ENCODE measurements at regions not wholly inside any gene's neighbourhood (a gene's known extent, or its start where the extent isn't known, plus 50 kb on each side); places are given as distances from the start of the nearest gene placed in this dataset.
A peak's percentile ranks its signal among the peaks of the same experiment; 100 is the strongest.

DNA sequence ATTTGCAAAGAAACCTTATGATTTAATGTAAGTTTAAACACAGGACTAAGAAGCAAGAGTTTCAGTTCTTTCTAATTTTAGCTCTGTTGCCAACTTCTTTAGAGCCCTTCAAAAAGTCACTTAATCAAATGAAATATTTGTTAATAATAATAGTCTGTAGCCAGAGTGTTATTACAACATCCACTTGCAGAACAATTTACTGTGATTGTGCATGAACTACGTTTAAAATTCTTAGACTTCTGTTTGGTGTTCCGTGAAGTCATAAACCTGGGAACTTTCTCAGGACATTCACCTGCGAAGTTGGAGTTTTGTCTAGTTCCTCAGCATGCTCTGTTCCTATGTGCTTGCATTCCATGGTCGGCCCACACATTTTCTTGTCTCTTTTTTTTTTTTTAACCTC is 244.0 kb upstream of the AVPR1A start:
- no peak overlapping the region for H3K4me3 ChIP-seq (ENCODE audit: low read length)
- TF ChIP-seq, protein P1, sequence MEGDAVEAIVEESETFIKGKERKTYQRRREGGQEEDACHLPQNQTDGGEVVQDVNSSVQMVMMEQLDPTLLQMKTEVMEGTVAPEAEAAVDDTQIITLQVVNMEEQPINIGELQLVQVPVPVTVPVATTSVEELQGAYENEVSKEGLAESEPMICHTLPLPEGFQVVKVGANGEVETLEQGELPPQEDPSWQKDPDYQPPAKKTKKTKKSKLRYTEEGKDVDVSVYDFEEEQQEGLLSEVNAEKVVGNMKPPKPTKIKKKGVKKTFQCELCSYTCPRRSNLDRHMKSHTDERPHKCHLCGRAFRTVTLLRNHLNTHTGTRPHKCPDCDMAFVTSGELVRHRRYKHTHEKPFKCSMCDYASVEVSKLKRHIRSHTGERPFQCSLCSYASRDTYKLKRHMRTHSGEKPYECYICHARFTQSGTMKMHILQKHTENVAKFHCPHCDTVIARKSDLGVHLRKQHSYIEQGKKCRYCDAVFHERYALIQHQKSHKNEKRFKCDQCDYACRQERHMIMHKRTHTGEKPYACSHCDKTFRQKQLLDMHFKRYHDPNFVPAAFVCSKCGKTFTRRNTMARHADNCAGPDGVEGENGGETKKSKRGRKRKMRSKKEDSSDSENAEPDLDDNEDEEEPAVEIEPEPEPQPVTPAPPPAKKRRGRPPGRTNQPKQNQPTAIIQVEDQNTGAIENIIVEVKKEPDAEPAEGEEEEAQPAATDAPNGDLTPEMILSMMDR (IDR thresholded peaks at IDR 0.05; ENCODE audit: insufficient read depth, low read depth, low read length, missing control alignments) = no peak
- no peak for DNase-seq (ENCODE audit: low read depth)

DNA sequence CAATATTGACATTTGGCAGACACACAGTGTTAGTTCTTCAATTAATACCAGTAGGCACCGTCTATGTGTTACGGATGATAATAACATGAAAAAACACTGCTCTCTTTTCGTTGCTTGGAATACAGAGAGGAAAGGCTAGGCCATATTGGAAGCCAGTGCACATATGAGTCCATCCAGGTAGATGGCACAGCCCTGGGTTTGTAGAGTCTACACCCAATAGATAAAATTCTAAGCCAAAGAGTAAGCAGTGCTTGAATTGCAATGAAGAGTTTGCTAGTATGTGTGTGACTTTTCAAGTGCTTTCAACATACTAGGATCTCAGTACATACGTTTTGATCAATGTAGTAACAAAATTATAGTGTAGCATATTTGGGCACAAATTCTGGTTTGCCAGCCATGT is 243.3 kb upstream of the AVPR1A start:
- TF ChIP-seq, protein P1 (IDR thresholded peaks at IDR 0.05; ENCODE audit: insufficient read depth, low read depth, low read length, missing control alignments) = no peak
- no peak for DNase-seq (ENCODE audit: low read depth)
- H3K4me3 ChIP-seq (ENCODE audit: low read length) = no peak overlapping the region

GRCh38 chr12:63389211-63389610 is 238.2 kb upstream of the AVPR1A start:
- no peak for DNase-seq (ENCODE audit: low read depth)
- H3K4me3 ChIP-seq (ENCODE audit: low read length) = no peak overlapping the region
- TF ChIP-seq, protein P1 (IDR thresholded peaks at IDR 0.05; ENCODE audit: insufficient read depth, low read depth, low read length, missing control alignments) = no peak

- DNase-seq (ENCODE audit: low read depth) = no peak
- TF ChIP-seq, protein P1 (IDR thresholded peaks at IDR 0.05; ENCODE audit: insufficient read depth, low read depth, low read length, missing control alignments) = no peak
- no peak overlapping the region for H3K4me3 ChIP-seq (ENCODE audit: low read length)
Observed at GRCh38 chr12:63387771-63388170, 236.8 kb upstream of the AVPR1A start.

DNA sequence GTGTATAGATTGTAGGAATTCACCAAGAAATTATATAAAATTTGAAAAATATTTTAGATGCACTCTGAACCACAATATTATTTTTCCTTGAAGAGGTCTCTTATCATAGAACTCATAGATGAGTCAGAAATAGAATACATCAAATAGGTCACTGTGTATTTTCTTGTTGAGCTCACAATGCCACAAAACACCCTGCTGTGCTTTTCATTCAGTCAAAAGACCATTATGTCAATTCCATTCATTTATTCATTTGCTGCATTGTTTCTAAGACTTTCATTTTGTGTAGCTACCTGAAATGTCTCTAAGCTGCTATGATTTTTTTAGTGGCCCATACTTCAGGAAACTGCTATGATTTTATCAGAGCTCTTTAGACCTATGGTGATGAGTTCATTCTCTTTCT is 231.9 kb upstream of the AVPR1A start:
- TF ChIP-seq, protein P1 (IDR thresholded peaks at IDR 0.05; ENCODE audit: insufficient read depth, low read depth, low read length, missing control alignments) = no peak
- no peak for DNase-seq (ENCODE audit: low read depth)
- H3K4me3 ChIP-seq (ENCODE audit: low read length) = no peak overlapping the region

DNA sequence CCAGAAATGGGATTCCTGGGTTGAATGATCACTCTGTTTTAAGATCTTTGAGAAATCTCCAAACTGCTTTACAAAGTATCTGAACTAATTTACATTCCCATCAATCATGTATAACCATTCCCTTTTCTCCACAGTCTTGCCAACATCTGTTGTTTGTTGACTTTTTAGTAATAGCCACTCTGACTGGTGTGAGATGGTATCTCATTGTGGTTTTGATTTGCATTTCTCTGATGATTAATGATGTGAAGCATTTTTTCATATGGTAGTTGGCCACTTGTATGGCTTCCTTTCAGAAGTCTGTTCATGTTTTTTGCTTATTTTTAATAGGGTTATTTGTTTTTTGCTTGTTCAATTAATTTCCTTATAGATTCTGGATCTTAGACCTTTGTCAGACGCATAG is 211.8 kb upstream of the AVPR1A start:
- TF ChIP-seq, protein P1 (IDR thresholded peaks at IDR 0.05; ENCODE audit: insufficient read depth, low read depth, low read length, missing control alignments) = no peak
- peak; percentile 71 for DNase-seq (ENCODE audit: low read depth)
- H3K4me3 ChIP-seq (ENCODE audit: low read length) = no peak overlapping the region

- TF ChIP-seq, protein P1 (IDR thresholded peaks at IDR 0.05; ENCODE audit: insufficient read depth, low read depth, low read length, missing control alignments) = no peak
- no peak overlapping the region for H3K4me3 ChIP-seq (ENCODE audit: low read length)
- DNase-seq (ENCODE audit: low read depth) = no peak
Observed at GRCh38 chr12:63362166-63362565, 211.2 kb upstream of the AVPR1A start.
